K562 (cell line): ENCODE measurements at regions not wholly inside any gene's neighbourhood (a gene's known extent, or its start where the extent isn't known, plus 50 kb on each side); places are given as distances from the start of the nearest gene placed in this dataset.

Source experiments
- ATAC-seq: fragments of 200-7000 bp; cut with Tn5 transposase; 3 replicates; pipeline ENCODE4 v1.9.1; 2020; ENCODE audit warnings: moderate library complexity
- BruUV-seq: library from RNA; stranded (reverse); fragments of 400-500 nt; replicated peaks from 2 replicates; lab custom pipeline; 2021; lab: Mats Ljungman, UMichigan
- CTCF ChIA-PET: fragments of 300-600 bp; formaldehyde crosslinking; extraction: SDS; loops from one replicate; lab custom pipeline; 2021; ENCODE audit warnings: low intra/inter-chr PET ratio; lab: Yijun Ruan, JAX
- POLR2A ChIA-PET: fragments of 300-600, 350-650 bp; sonication (Branson Sonifier 250); formaldehyde crosslinking; extraction: SDS; loops from one replicate; lab custom pipeline; 2021; ENCODE audit warnings: antibody characterized with exemption, inconsistent platforms; lab: Yijun Ruan, JAX
- DNase-seq, 4 experiments: peaks; one replicate each; pipeline versions ENCODE4 v3.0.0 to v3.0.0-alpha.2; 2011 to 2018; ENCODE audit warnings: low spot score in 3 of 4, mixed read lengths in 3 of 4; ENCODE audit errors: extremely low read depth in 1 of 4
- FAIRE-seq: peaks from 2 replicates; lab custom pipeline; 2011; peaks lifted over from hg19 to GRCh38; lab: Jason Lieb, UNC
- H2AFZ ChIP-seq: 2 replicates; pipeline ENCODE4 v1.6.0; 2011; ENCODE audit warnings: low read depth, low read length, control low read depth, inconsistent platforms
- H3K27ac ChIP-seq: fragments of 200-600 bp; 3 replicates; pipeline ENCODE4 v1.8.0; 2011; ENCODE audit warnings: low read depth, mild to moderate bottlenecking, control low read depth, inconsistent platforms, low read length, moderate library complexity, mixed read lengths; ENCODE audit errors: extremely low read depth
- H3K27me3 ChIP-seq, 2 experiments: fragments of 300-600 bp in 1 of 2; 2 replicates in 1 of 2; 3 replicates in 1 of 2; pipeline versions ENCODE4 v1.6.0 to v1.8.0; 2011; ENCODE audit warnings: inconsistent platforms in 2 of 2, low read length in 2 of 2, mild to moderate bottlenecking in 1 of 2, mixed read lengths in 1 of 2, moderate library complexity in 1 of 2; ENCODE audit not compliant: control insufficient read depth in 2 of 2, insufficient read depth in 2 of 2
- H3K36me3 ChIP-seq: fragments of 300-600 bp; 3 replicates; pipeline ENCODE4 v1.8.0; 2011; ENCODE audit warnings: mild to moderate bottlenecking, low read length, inconsistent platforms; ENCODE audit not compliant: control insufficient read depth, insufficient read depth
- H3K4me1 ChIP-seq, 2 experiments: fragments of 200-600 bp in 1 of 2; replicated peaks in 1 of 2; 2 replicates in 1 of 2; 3 replicates in 1 of 2; pipeline versions ENCODE4 v1.5.1 to v1.8.0; 2011; ENCODE audit warnings: inconsistent platforms in 2 of 2, low read length in 2 of 2, mild to moderate bottlenecking in 1 of 2, mixed read lengths in 1 of 2, moderate library complexity in 1 of 2; ENCODE audit not compliant: control insufficient read depth in 2 of 2, insufficient read depth in 2 of 2
- H3K4me2 ChIP-seq: 2 replicates; pipeline ENCODE4 v1.6.1; 2011; ENCODE audit warnings: low read length, control low read depth, inconsistent platforms, mixed read lengths; ENCODE audit not compliant: insufficient read depth
- H3K4me3 ChIP-seq: fragments of 200-600 bp; sonication (generic), shearing (Covaris generic); 2 replicates; pipeline ENCODE4 v1.5.1; 2016; ENCODE audit warnings: control low read depth, inconsistent platforms
- H3K79me2 ChIP-seq: fragments of 200-600 bp; 3 replicates; pipeline ENCODE4 v1.8.0; 2011; ENCODE audit warnings: low read length, inconsistent platforms; ENCODE audit not compliant: control insufficient read depth, insufficient read depth
- H3K9ac ChIP-seq, 2 experiments: 2 replicates each; pipeline versions ENCODE4 v1.6.0 to v1.6.1; 2011; ENCODE audit warnings: low read depth in 2 of 2, low read length in 2 of 2, control low read depth in 1 of 2, inconsistent platforms in 1 of 2, mild to moderate bottlenecking in 1 of 2, mixed read lengths in 1 of 2; ENCODE audit not compliant: insufficient read depth in 1 of 2
- H3K9me1 ChIP-seq: one replicate; pipeline ENCODE4 v1.6.0; 2011; ENCODE audit warnings: inconsistent platforms, mild to moderate bottlenecking, low read length, moderate library complexity; ENCODE audit not compliant: control insufficient read depth, insufficient read depth
- H3K9me3 ChIP-seq: replicated peaks from 2 replicates; pipeline ENCODE4 v1.5.1; 2011; ENCODE audit warnings: low read depth, low read length, inconsistent platforms; ENCODE audit not compliant: control insufficient read depth, insufficient read depth
- H4K20me1 ChIP-seq: replicated peaks from 2 replicates; pipeline ENCODE4 v1.6.1; 2011; ENCODE audit warnings: low read length, inconsistent platforms, mixed read lengths; ENCODE audit not compliant: control insufficient read depth, insufficient read depth
- HIVEP1 ChIP-seq: fragments of 250-450 bp; sonication (Bioruptor Pico); IDR thresholded peaks from 2 replicates; pipeline ENCODE4 v1.4.0; 2020; ENCODE audit warnings: mild to moderate bottlenecking
- KDM1A ChIP-seq, 2 experiments: fragments of 450-650 bp; IDR thresholded peaks; 2 replicates each; pipeline ENCODE4 v1.6.1; 2016; ENCODE audit warnings: mild to moderate bottlenecking in 2 of 2
- PHB ChIP-seq: fragments of 250-450 bp; sonication (Bioruptor Pico); IDR thresholded peaks from 2 replicates; pipeline ENCODE4 v1.5.0; 2021
- POLR2A ChIP-seq: fragments of 450-650 bp; conservative IDR thresholded peaks from 2 replicates; pipeline ENCODE4 v1.6.1; 2016
- PRPF4 ChIP-seq: fragments of 200-400 bp; formaldehyde crosslinking; IDR thresholded peaks from one replicate; pipeline ENCODE4 v1.6.1; 2017; ENCODE audit warnings: low read length, low read depth, mild to moderate bottlenecking; ENCODE audit not compliant: insufficient read depth, poor library complexity, severe bottlenecking
- SMC3 ChIP-seq: conservative IDR thresholded peaks from 2 replicates; pipeline ENCODE4 v1.6.1; 2011; ENCODE audit warnings: low read depth, low read length, improper control_type of control experiment; ENCODE audit not compliant: insufficient read depth
- ZFX ChIP-seq: sonication (generic); formaldehyde crosslinking; IDR thresholded peaks from 2 replicates; pipeline ENCODE4 v1.8.0; 2022; ENCODE audit warnings: mild to moderate bottlenecking, missing genetic modification reagents, moderate library complexity
- WGBS: fragments of 100-300 bp; shearing (Covaris generic); methylation state at CpG from one replicate; pipeline ENCODE4 v1.1.6; 2016; ENCODE audit warnings: low coverage, mixed read lengths; ENCODE audit not compliant: insufficient coverage; ENCODE audit errors: missing lambda C conversion rate; 5-methylcytosine and 5-hydroxymethylcytosine counted together
- in situ Hi-C: fragments of 300-500 bp; cut with MboI; formaldehyde crosslinking; loops from 4 replicates; pipeline ENCODE4 v1.15.0; 2018; ENCODE audit warnings: inconsistent platforms, mixed read lengths
- intact Hi-C: fragments of 100-400 bp; cut with micrococcal nuclease; formaldehyde crosslinking; loops from 2 replicates; pipeline ENCODE4 v1.14.2; 2022
- TF ChIP-seq, protein P1 (sequence below), 2 experiments: fragments of 450-650 bp; IDR thresholded peaks; 2 replicates each; pipeline ENCODE4 v1.6.1; 2018; ENCODE audit warnings: mild to moderate bottlenecking in 2 of 2, low read depth in 1 of 2; ENCODE audit not compliant: partially characterized antibody in 2 of 2
- TF ChIP-seq, protein P2 (sequence below), 2 experiments: IDR thresholded peaks in 1 of 2; conservative IDR thresholded peaks in 1 of 2; 2 replicates each; pipeline ENCODE4 v1.6.1; 2016; ENCODE audit warnings: low read depth in 2 of 2, mild to moderate bottlenecking in 1 of 2, missing compliant biosample characterization in 1 of 2, missing genetic modification characterization in 1 of 2, moderate library complexity in 1 of 2
- TF ChIP-seq, protein P3 (sequence below): IDR thresholded peaks from 3 replicates; pipeline ENCODE4 v1.6.1; 2011; ENCODE audit warnings: borderline replicate concordance, mild to moderate bottlenecking; ENCODE audit not compliant: insufficient read length, insufficient read depth

DNA sequence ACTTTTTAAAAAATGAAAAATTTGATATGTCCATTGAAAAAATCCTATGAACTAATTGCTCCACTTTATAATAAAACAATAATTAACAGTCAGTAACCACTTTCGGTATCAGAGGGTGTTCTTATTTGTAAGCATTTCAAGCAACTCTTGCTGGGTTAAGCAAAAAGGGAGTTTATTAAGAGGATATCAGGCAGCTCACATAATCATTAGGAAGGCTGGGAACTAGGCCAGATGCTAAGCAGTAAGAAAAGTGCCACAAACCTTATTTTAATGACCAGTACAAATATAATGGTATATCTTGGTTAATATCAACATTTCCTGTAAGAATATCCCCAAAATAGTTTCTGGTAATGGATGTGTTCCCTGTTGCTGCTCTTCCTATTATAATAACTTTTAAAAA is 2618.3 kb upstream of the PCDH20 start:
- Histone ChIP-seq H4K20me1 (no peaks in the 10 kb centered on the region), H3K4me2 (no peak overlapping the region), H3K9me3 (no peaks in the 10 kb centered on the region), H3K79me2 (no peaks in the 10 kb centered on the region), H3K9me1 (no peaks in the 10 kb centered on the region), H2AFZ (no peak overlapping the region), H3K27me3 (no peaks in the 10 kb centered on the region), H3K27ac (no peak overlapping the region), H3K4me1 (no peaks in the 10 kb centered on the region), H3K36me3 (no peaks in the 10 kb centered on the region), H3K4me3 (no peak overlapping the region), H3K9ac (no peak overlapping the region)
- in situ Hi-C loops: no loop called here
- ChIA-PET POLR2A (interaction anchor here (1.0 kb wide), 1 partner anchor 8 kb away, joined by 3 read pairs; no protein-coding TSS in a partner anchor), CTCF (no interaction called here)
- intact Hi-C loops: no loop called here
- no TSS peak for BruUV-seq
- 100% methylated on average over 1 of the region's 1 CpG for WGBS
- TF ChIP-seq, protein P1, sequence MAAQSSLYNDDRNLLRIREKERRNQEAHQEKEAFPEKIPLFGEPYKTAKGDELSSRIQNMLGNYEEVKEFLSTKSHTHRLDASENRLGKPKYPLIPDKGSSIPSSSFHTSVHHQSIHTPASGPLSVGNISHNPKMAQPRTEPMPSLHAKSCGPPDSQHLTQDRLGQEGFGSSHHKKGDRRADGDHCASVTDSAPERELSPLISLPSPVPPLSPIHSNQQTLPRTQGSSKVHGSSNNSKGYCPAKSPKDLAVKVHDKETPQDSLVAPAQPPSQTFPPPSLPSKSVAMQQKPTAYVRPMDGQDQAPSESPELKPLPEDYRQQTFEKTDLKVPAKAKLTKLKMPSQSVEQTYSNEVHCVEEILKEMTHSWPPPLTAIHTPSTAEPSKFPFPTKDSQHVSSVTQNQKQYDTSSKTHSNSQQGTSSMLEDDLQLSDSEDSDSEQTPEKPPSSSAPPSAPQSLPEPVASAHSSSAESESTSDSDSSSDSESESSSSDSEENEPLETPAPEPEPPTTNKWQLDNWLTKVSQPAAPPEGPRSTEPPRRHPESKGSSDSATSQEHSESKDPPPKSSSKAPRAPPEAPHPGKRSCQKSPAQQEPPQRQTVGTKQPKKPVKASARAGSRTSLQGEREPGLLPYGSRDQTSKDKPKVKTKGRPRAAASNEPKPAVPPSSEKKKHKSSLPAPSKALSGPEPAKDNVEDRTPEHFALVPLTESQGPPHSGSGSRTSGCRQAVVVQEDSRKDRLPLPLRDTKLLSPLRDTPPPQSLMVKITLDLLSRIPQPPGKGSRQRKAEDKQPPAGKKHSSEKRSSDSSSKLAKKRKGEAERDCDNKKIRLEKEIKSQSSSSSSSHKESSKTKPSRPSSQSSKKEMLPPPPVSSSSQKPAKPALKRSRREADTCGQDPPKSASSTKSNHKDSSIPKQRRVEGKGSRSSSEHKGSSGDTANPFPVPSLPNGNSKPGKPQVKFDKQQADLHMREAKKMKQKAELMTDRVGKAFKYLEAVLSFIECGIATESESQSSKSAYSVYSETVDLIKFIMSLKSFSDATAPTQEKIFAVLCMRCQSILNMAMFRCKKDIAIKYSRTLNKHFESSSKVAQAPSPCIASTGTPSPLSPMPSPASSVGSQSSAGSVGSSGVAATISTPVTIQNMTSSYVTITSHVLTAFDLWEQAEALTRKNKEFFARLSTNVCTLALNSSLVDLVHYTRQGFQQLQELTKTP (IDR thresholded peaks at IDR 0.05; ENCODE audit: low read depth in 1 of 2, partially characterized antibody in 2 of 2): no peak
- no peak for TF ChIP-seq KDM1A (IDR thresholded peaks at IDR 0.05)
- no peak for TF ChIP-seq HIVEP1 (CRISPR knock-in tag)
- TF ChIP-seq, protein P2, sequence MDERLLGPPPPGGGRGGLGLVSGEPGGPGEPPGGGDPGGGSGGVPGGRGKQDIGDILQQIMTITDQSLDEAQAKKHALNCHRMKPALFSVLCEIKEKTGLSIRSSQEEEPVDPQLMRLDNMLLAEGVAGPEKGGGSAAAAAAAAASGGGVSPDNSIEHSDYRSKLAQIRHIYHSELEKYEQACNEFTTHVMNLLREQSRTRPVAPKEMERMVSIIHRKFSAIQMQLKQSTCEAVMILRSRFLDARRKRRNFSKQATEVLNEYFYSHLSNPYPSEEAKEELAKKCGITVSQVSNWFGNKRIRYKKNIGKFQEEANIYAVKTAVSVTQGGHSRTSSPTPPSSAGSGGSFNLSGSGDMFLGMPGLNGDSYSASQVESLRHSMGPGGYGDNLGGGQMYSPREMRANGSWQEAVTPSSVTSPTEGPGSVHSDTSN (CRISPR knock-in tag; IDR thresholded peaks at IDR 0.05; ENCODE audit: low read depth): no peak
- TF ChIP-seq, protein P2 (tag; conservative IDR thresholded peaks at IDR 0.05; ENCODE audit: low read depth): no peak
- TF ChIP-seq PHB (CRISPR knock-in tag): no peak
- TF ChIP-seq, protein P3, sequence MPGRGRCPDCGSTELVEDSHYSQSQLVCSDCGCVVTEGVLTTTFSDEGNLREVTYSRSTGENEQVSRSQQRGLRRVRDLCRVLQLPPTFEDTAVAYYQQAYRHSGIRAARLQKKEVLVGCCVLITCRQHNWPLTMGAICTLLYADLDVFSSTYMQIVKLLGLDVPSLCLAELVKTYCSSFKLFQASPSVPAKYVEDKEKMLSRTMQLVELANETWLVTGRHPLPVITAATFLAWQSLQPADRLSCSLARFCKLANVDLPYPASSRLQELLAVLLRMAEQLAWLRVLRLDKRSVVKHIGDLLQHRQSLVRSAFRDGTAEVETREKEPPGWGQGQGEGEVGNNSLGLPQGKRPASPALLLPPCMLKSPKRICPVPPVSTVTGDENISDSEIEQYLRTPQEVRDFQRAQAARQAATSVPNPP: no peak
- no peak for TF ChIP-seq ZFX
- no peak for TF ChIP-seq SMC3
- no peak for TF ChIP-seq PRPF4
- TF ChIP-seq POLR2A: no peak
- no peak for FAIRE-seq
- DNase-seq: no peak
- ATAC-seq: no peak
